Prostate gland (tissue), 2 donors: ENCODE measurements at regions not wholly inside any gene's neighbourhood (a gene's known extent, or its start where the extent isn't known, plus 50 kb on each side); places are given as distances from the start of the nearest gene placed in this dataset.

Experiments used
- CTCF ChIP-seq, 4 experiments: fragments of 200-600 bp in 2 of 4; fragments of 450-650 bp in 2 of 4; sonication (generic) in 2 of 4; IDR thresholded peaks; 1 replicate in 3 of 4; 2 replicates in 1 of 4; pipeline ENCODE4 v1.5.1; 2016 to 2019; ENCODE audit warnings: antibody characterized with exemption in 4 of 4, mild to moderate bottlenecking in 2 of 4, moderate library complexity in 2 of 4
- POLR2A ChIP-seq: fragments of 450-650 bp; IDR thresholded peaks from one replicate; pipeline ENCODE4 v1.6.1; 2016; ENCODE audit warnings: antibody characterized with exemption, mild to moderate bottlenecking

DNA sequence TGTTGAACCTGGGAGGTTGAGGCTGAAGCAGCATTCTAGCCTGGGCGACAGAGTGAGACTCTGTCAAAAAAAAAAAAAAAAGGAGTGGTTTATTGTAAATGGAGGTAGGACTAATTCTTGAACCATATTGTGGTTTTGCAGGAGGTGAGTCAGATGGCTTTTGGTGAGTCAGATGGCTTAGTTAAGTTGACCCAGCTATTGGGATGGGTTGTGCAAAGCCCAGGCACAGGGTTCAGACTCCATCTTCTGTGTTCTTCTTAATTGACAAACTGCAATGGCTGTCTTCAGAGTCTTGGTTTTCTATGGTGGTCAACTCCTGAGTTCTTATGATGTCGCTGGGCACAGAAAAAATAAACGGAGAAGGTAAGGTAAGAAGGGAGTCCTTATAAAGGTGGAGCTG, 182.7 kb downstream of the ADAMTS15 start:
- no peak for TF ChIP-seq CTCF (IDR thresholded peaks at IDR 0.05)
- TF ChIP-seq POLR2A, result no peak
